ENCODE measurements at regions not wholly inside any gene's neighbourhood (a gene's known extent, or its start where the extent isn't known, plus 50 kb on each side); places are given as distances from the start of the nearest gene placed in this dataset.
"Not testable (repeated sequence)": the region's sequence is repeated elsewhere in the genome, so short reads cannot be mapped to it uniquely, and the experiment has no call there.

- Histone ChIP-seq H3K4me3 (ENCODE audit: severe bottlenecking) (no peak overlapping the region), H3K36me3 (ENCODE audit: low read depth) (no peaks in the 10 kb centered on the region), H3K4me1 (ENCODE audit: insufficient read depth, poor library complexity, severe bottlenecking) (no peaks in the 10 kb centered on the region), H3K27me3 (ENCODE audit: insufficient read depth, poor library complexity, severe bottlenecking) (no peaks in the 10 kb centered on the region), H3K27ac (ENCODE audit: poor library complexity, severe bottlenecking) (no peak overlapping the region), H3K9me3 (ENCODE audit: severe bottlenecking) (no peaks in the 10 kb centered on the region)
- TF ChIP-seq CTCF (IDR thresholded peaks at IDR 0.05; ENCODE audit: poor library complexity, severe bottlenecking) = no peak
- no peak for DNase-seq (ENCODE audit: low spot score)
- ATAC-seq (ENCODE audit: low read depth) = no peak
Observed at GRCh38 chr11:33956611-33957010, 64.7 kb upstream of the LMO2 start.

GRCh38 chr11:33953289-33953688 is 61.4 kb upstream of the LMO2 start:
- no peaks in the 10 kb centered on the region for H3K27me3 ChIP-seq (ENCODE audit: insufficient read depth, poor library complexity, severe bottlenecking)
- no peak overlapping the region for H3K4me3 ChIP-seq (ENCODE audit: severe bottlenecking)
- no peaks in the 10 kb centered on the region for H3K4me1 ChIP-seq (ENCODE audit: insufficient read depth, poor library complexity, severe bottlenecking)
- no peak overlapping the region for H3K27ac ChIP-seq (ENCODE audit: poor library complexity, severe bottlenecking)
- no peaks in the 10 kb centered on the region for H3K36me3 ChIP-seq (ENCODE audit: low read depth)
- no peak for TF ChIP-seq CTCF (IDR thresholded peaks at IDR 0.05; ENCODE audit: poor library complexity, severe bottlenecking)
- DNase-seq (ENCODE audit: low spot score) = no peak
- no peak for ATAC-seq (ENCODE audit: low read depth)
- no peaks in the 10 kb centered on the region for H3K9me3 ChIP-seq (ENCODE audit: severe bottlenecking)

- ATAC-seq (ENCODE audit: low read depth) = no peak
- H3K27me3 ChIP-seq (ENCODE audit: insufficient read depth, poor library complexity, severe bottlenecking) = no peaks in the 10 kb centered on the region
- no peaks in the 10 kb centered on the region for H3K9me3 ChIP-seq (ENCODE audit: severe bottlenecking)
- H3K4me3 ChIP-seq (ENCODE audit: severe bottlenecking) = no peak overlapping the region
- TF ChIP-seq CTCF (IDR thresholded peaks at IDR 0.05; ENCODE audit: poor library complexity, severe bottlenecking) = no peak
- H3K27ac ChIP-seq (ENCODE audit: poor library complexity, severe bottlenecking) = no peak overlapping the region
- DNase-seq (ENCODE audit: low spot score) = no peak
- no peaks in the 10 kb centered on the region for H3K36me3 ChIP-seq (ENCODE audit: low read depth)
- no peaks in the 10 kb centered on the region for H3K4me1 ChIP-seq (ENCODE audit: insufficient read depth, poor library complexity, severe bottlenecking)
Observed at GRCh38 chr11:33952805-33953204, 60.9 kb upstream of the LMO2 start.

GRCh38 chr11:33949252-33949913 is 57.5 kb upstream of the LMO2 start:
- Histone ChIP-seq H3K36me3 (ENCODE audit: low read depth) (no peaks in the 10 kb centered on the region), H3K4me3 (ENCODE audit: severe bottlenecking) (no peak overlapping the region), H3K9me3 (ENCODE audit: severe bottlenecking) (no peaks in the 10 kb centered on the region), H3K27me3 (ENCODE audit: insufficient read depth, poor library complexity, severe bottlenecking) (no peaks in the 10 kb centered on the region), H3K27ac (ENCODE audit: poor library complexity, severe bottlenecking) (no peak overlapping the region), H3K4me1 (ENCODE audit: insufficient read depth, poor library complexity, severe bottlenecking) (no peaks in the 10 kb centered on the region)
- no peak for TF ChIP-seq CTCF (IDR thresholded peaks at IDR 0.05; ENCODE audit: poor library complexity, severe bottlenecking)
- DNase-seq (ENCODE audit: low spot score) = no peak
- ATAC-seq (ENCODE audit: low read depth) = no peak

GRCh38 chr11:33948494-33948893 is 56.6 kb upstream of the LMO2 start:
- no peak for TF ChIP-seq CTCF (IDR thresholded peaks at IDR 0.05; ENCODE audit: poor library complexity, severe bottlenecking)
- Histone ChIP-seq H3K4me3 (ENCODE audit: severe bottlenecking) (no peak overlapping the region), H3K27ac (ENCODE audit: poor library complexity, severe bottlenecking) (no peak overlapping the region), H3K4me1 (ENCODE audit: insufficient read depth, poor library complexity, severe bottlenecking) (no peaks in the 10 kb centered on the region), H3K36me3 (ENCODE audit: low read depth) (no peaks in the 10 kb centered on the region), H3K27me3 (ENCODE audit: insufficient read depth, poor library complexity, severe bottlenecking) (no peaks in the 10 kb centered on the region), H3K9me3 (ENCODE audit: severe bottlenecking) (no peaks in the 10 kb centered on the region)
- no peak for DNase-seq (ENCODE audit: low spot score)
- no peak for ATAC-seq (ENCODE audit: low read depth)

- DNase-seq (ENCODE audit: low spot score); H3K4me1 ChIP-seq (ENCODE audit: insufficient read depth, poor library complexity, severe bottlenecking): not testable (repeated sequence)
Observed at GRCh38 chr11:33947918-33948317, 56.0 kb upstream of the LMO2 start.

More at GRCh38 chr11:33947918-33948317, 56.0 kb upstream of the LMO2 start:
- not testable (repeated sequence) for H3K4me3 ChIP-seq (ENCODE audit: severe bottlenecking); H3K36me3 ChIP-seq (ENCODE audit: low read depth); H3K27me3 ChIP-seq (ENCODE audit: insufficient read depth, poor library complexity, severe bottlenecking); H3K9me3 ChIP-seq (ENCODE audit: severe bottlenecking); H3K27ac ChIP-seq (ENCODE audit: poor library complexity, severe bottlenecking); ATAC-seq (ENCODE audit: low read depth)
